ENCODE measurements at regions not wholly inside any gene's neighbourhood (a gene's known extent, or its start where the extent isn't known, plus 50 kb on each side); places are given as distances from the start of the nearest gene placed in this dataset.
"Not testable (repeated sequence)": the region's sequence is repeated elsewhere in the genome, so short reads cannot be mapped to it uniquely, and the experiment has no call there.

- no peak for DNase-seq
Observed at GRCh38 chr7:121744319-121744718, 128.6 kb upstream of the PTPRZ1 start.

- no peak for DNase-seq
Observed at GRCh38 chr7:121741896-121742295, 131.1 kb upstream of the PTPRZ1 start.

DNA sequence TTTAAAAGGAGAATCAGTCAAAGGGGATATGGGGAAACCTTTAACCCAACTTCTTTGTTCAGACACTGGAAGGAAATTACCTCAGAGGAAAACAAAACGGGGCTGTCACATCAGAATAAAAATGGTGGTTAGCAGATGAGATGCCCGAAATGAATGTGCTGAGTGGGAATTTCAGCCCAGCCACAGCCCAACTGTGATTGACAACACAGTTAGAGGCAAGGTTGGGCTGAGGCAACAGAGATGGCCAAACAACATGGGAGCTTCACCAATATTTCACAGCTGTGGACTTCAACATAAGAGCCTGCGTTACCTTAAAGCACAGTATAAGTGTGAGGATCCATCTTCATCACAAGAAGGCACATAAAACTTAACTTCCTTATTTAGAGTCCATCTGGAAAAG lies 133.5 kb upstream of the PTPRZ1 start:
- no peak for DNase-seq

DNA sequence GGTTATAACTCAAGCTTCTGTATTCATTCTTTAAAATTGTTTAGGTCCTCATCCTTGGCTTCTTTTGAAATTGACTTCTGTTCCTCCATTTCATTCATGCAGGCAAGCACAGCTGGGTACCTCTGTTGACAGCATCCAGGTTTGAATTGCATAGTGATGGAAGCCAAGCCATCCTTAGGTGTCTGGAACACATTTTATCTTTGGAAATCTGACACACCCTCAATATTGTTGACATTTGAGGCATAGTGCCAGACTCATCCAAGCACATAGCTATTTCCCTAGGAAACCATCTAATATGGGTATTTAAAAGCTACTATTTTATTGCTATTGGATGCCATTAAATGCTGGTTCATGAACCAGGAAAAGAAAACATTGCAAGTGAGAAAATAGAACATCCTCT lies 142.1 kb upstream of the PTPRZ1 start:
- no peak for DNase-seq

- no peak for DNase-seq
Observed at GRCh38 chr7:121714559-121715303, 158.2 kb upstream of the PTPRZ1 start.

DNA sequence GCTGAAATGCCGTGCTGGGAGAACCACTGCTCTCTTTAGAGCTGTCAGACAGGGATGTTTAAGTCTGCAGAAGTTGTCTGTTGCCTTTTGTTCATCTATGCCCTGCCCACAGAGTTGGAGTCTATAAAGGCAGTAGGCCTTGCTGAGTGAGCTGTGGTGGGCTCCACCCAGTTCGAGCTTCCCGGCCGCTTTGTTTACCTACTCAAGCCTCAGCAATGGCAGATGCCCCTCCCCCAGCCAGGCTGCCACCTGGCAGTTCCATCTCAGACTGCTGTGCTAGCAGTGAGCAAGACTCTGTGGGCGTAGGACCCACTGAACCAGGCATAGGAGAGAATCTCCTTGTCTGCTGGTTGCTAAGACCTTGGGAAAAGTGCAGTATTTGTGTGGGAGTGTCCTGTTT lies 160.0 kb upstream of the PTPRZ1 start:
- not testable (repeated sequence) for DNase-seq

DNA sequence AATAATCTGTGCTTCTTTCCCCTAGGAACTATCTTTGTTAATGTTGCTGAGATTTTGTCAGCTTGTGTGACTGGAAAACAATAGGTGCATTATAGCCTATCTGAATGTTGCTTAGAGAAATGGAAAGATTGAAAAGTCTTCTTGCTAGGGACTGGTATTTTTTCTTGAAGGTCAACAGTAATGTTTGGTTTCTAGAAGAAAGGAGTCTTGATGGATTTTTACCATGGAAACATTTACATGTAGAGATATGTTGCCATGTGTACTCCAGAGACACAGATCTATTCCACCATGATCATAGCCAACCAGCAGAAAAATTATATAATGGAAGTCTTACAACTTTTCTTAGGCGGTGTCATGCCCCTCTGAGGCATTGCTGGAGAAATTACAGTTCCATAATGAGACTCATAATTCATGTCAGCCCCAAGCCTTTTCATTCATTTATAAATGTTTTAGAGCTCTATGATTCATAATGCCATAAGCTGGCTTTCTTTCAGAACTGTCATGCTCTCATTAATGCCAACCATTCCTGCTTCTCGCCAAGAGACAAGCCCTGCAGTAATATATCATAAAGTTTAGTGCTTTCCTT lies 175.1 kb upstream of the PTPRZ1 start:
- no peak for DNase-seq

DNA sequence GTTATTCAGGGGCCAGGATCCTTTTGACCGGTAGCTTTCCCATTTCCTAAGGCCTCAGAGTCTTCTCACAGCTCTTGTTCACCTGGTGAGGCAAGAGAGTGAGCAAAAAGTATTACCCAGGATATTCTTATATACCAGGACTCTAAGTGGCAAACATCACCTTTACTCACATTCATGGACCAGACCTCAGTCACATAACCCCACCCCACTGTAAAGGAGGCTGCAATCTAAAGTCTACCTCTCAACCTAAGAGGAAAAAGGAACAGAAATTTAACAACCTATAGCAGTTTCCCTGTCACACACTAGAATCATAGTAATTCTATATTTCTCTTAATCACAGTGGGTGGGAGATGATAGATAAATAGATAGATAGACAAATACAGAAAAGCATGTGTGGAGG lies 176.0 kb upstream of the PTPRZ1 start:
- DNase-seq, result no peak

GRCh38 chr7:121689749-121690148 lies 183.2 kb upstream of the PTPRZ1 start:
- DNase-seq, result no peak

DNA sequence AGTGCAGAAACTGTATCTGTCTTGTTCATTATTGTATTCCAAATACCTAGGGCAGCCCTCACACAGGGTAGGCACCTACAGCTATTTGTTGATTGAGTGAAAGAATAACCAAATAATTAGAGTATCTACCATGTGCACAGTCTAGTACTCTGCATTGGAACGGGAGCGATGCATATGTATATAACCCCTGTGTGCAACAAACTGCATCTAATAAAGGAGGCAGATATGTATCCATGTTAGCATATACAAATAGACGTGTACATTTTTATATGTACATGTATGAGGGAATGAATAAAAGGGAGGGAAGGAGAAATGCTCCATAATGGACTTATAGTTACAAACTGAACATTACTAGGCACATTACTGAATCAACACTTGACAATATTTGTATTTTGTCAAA lies 191.3 kb upstream of the PTPRZ1 start:
- no peak for DNase-seq

- DNase-seq, result no peak
Observed at GRCh38 chr7:121676168-121676567, 196.8 kb upstream of the PTPRZ1 start.

DNA sequence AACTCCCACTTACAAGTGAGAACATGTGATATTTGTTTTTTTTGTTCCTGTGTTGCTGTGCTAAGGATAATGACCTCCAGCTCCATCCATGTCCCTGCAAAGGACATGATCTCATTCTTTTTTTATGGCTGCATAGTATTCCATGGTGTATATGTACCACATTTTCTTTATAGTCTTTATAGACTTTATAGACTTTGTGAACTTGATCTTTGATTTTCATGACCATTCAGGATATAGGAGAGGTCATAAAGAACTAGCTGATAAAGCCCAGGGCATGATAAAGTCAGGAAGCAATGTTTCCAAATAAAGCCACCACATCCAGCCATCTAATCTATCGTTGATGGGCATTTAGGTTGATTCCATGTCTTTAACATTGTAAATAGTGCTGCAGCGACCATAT lies 198.5 kb upstream of the PTPRZ1 start:
- not testable (repeated sequence) for DNase-seq

- no peak for DNase-seq
Observed at GRCh38 chr7:121669144-121669543, 203.8 kb upstream of the PTPRZ1 start.

DNA sequence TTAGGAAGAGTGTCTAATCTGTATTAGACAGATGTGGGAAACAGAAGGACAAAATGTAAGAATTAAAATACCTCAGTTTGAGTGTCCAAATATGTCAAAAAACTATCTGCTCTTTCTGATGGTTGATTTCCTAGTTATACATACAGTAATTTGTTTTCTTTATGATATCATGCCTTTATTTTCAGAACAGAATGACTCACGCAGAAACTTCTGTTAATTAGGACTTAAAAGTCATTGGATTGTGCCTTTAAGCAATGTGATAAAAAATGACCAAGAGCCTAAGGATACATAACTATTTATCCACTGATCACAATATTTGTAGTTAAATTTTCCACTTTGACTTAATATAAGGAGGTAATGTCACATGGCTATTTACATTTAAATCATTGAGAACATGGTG lies 206.7 kb upstream of the PTPRZ1 start:
- no peak for DNase-seq

- no peak for DNase-seq
Observed at GRCh38 chr7:121643320-121643719, 229.6 kb upstream of the PTPRZ1 start.

- no peak for DNase-seq
Observed at GRCh38 chr7:121639705-121640104, 233.3 kb upstream of the PTPRZ1 start.

- no peak for DNase-seq
Observed at GRCh38 chr7:121638286-121638685, 234.7 kb upstream of the PTPRZ1 start.

- DNase-seq, result no peak
Observed at GRCh38 chr7:121634356-121634755, 238.2 kb upstream of the FAM3C start.

GRCh38 chr7:121633186-121633585 lies 237.1 kb upstream of the FAM3C start:
- DNase-seq, result no peak

- no peak for DNase-seq
Observed at GRCh38 chr7:121624958-121625357, 228.8 kb upstream of the FAM3C start.

- no peak for DNase-seq
Observed at GRCh38 chr7:121623130-121623872, 227.2 kb upstream of the FAM3C start.

DNA sequence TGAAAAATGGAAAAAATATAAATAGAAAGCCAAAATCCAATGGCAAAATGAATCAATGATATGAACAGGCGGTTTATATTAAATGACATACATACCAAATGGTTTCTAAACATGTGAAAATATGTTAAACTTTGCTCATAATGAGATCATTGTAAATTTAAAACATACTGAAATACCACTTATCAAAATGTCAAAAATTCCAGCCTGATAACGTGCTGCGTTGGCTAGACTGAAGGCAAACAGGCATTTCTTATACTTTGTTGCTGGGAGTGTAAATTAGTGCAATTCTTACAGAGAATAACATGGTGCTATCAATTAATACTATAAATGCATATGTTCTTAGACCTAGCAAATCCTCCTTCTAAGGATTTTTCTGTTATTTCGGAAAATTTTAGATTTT lies 225.8 kb upstream of the FAM3C start:
- DNase-seq, result no peak

- DNase-seq, result no peak
Observed at GRCh38 chr7:121620953-121621606, 225.0 kb upstream of the FAM3C start.
